LNCaP clone FGC (cell line): ENCODE measurements at regions not wholly inside any gene's neighbourhood (a gene's known extent, or its start where the extent isn't known, plus 50 kb on each side); places are given as distances from the start of the nearest gene placed in this dataset.

Experiments used
- DNase-seq: peaks from one replicate; pipeline ENCODE4 v3.0.0-alpha.2; 2011; ENCODE audit warnings: low read depth
- H3K4me3 ChIP-seq: 2 replicates; pipeline ENCODE4 v1.5.1; 2011; ENCODE audit warnings: mild to moderate bottlenecking, low read depth, low read length, control low read depth
- CTCF ChIP-seq: IDR thresholded peaks from 2 replicates; pipeline ENCODE4 v1.5.1; 2012; ENCODE audit warnings: mild to moderate bottlenecking; ENCODE audit not compliant: control insufficient read depth, insufficient read depth; ENCODE audit errors: extremely low read depth

GRCh38 chr11:80523057-80523456, 1082.2 kb upstream of the TENM4 start:
- no peak for TF ChIP-seq CTCF
- DNase-seq: no peak
- H3K4me3 ChIP-seq: no peak overlapping the region

- no peak overlapping the region for H3K4me3 ChIP-seq
- no peak for DNase-seq
- TF ChIP-seq CTCF: no peak
These were observed 1080.8 kb upstream of the TENM4 start for GRCh38 chr11:80521592-80521991.

GRCh38 chr11:80520507-80520887, 1079.7 kb upstream of the TENM4 start:
- no peak for DNase-seq
- TF ChIP-seq CTCF: no peak
- H3K4me3 ChIP-seq: no peak overlapping the region

- no peak overlapping the region for H3K4me3 ChIP-seq
- DNase-seq: no peak
- TF ChIP-seq CTCF: no peak
These were observed 1079.0 kb upstream of the TENM4 start for GRCh38 chr11:80519596-80520506.

GRCh38 chr11:80517701-80518100, 1076.9 kb upstream of the TENM4 start:
- no peak for TF ChIP-seq CTCF
- no peak for DNase-seq
- no peak overlapping the region for H3K4me3 ChIP-seq

- TF ChIP-seq CTCF: no peak
- no peak for DNase-seq
- H3K4me3 ChIP-seq: no peak overlapping the region
These were observed 1074.3 kb upstream of the TENM4 start for GRCh38 chr11:80515097-80515496.

GRCh38 chr11:80512491-80512890, 1071.7 kb upstream of the TENM4 start:
- no peak overlapping the region for H3K4me3 ChIP-seq
- no peak for TF ChIP-seq CTCF
- DNase-seq: no peak
